ENCODE measurements at regions not wholly inside any gene's neighbourhood (a gene's known extent, or its start where the extent isn't known, plus 50 kb on each side); places are given as distances from the start of the nearest gene placed in this dataset.
A peak's percentile ranks its signal among the peaks of the same experiment; 100 is the strongest.

GRCh38 chr22:23409976-23410375, 170.1 kb downstream of the IGLL1 start:
- DNase-seq (ENCODE audit: low read depth): no peak

- no peak for DNase-seq (ENCODE audit: low read depth)
Observed at GRCh38 chr22:23408321-23408720, 171.8 kb downstream of the IGLL1 start.

- DNase-seq (ENCODE audit: low read depth): no peak
Observed at GRCh38 chr22:23405366-23405851, 174.7 kb downstream of the IGLL1 start.

- no peak for DNase-seq (ENCODE audit: low read depth)
Observed at GRCh38 chr22:23404689-23405365, 175.3 kb downstream of the IGLL1 start.

- no peak for DNase-seq (ENCODE audit: low read depth)
Observed at GRCh38 chr22:23403720-23404688, 176.1 kb downstream of the IGLL1 start.

GRCh38 chr22:23403152-23403719, 176.9 kb downstream of the IGLL1 start:
- DNase-seq (ENCODE audit: low read depth): no peak

- DNase-seq (ENCODE audit: low read depth): no peak
Observed at GRCh38 chr22:23402275-23403151, 177.6 kb downstream of the IGLL1 start.

GRCh38 chr22:23401910-23402274, 178.2 kb downstream of the IGLL1 start:
- DNase-seq (ENCODE audit: low read depth): no peak

- peak; percentile 58 for DNase-seq (ENCODE audit: low read depth)
Observed at GRCh38 chr22:23401111-23401909, 178.8 kb downstream of the IGLL1 start.

GRCh38 chr22:23400286-23400981, 179.7 kb downstream of the IGLL1 start:
- no peak for DNase-seq (ENCODE audit: low read depth)

GRCh38 chr22:23399367-23400285, 180.5 kb downstream of the IGLL1 start:
- DNase-seq (ENCODE audit: low read depth): no peak

- DNase-seq (ENCODE audit: low read depth): no peak
Observed at GRCh38 chr22:23398701-23399366, 181.3 kb downstream of the IGLL1 start.

- DNase-seq (ENCODE audit: low read depth): no peak
Observed at GRCh38 chr22:23397613-23398567, 182.2 kb downstream of the IGLL1 start.

GRCh38 chr22:23397008-23397612, 183.0 kb downstream of the IGLL1 start:
- no peak for DNase-seq (ENCODE audit: low read depth)

GRCh38 chr22:23396362-23397007, 183.6 kb downstream of the IGLL1 start:
- DNase-seq (ENCODE audit: low read depth): no peak

Data from GM04504 (cell line).